Trophoblast cell (in vitro differentiated cells and primary cell): ENCODE measurements at regions not wholly inside any gene's neighbourhood (a gene's known extent, or its start where the extent isn't known, plus 50 kb on each side); places are given as distances from the start of the nearest gene placed in this dataset.
A peak's percentile ranks its signal among the peaks of the same experiment; 100 is the strongest.

ENCODE experiments used
- DNase-seq, 2 donors: peaks; one replicate each; pipeline ENCODE4 v3.0.0-alpha.2; 2016
- H2AFZ ChIP-seq: 2 replicates; pipeline ENCODE4 v1.6.1; 2013; ENCODE audit warnings: low read length, moderate library complexity, mild to moderate bottlenecking; ENCODE audit not compliant: insufficient read depth, poor library complexity
- H2AK5ac ChIP-seq: 2 replicates; pipeline ENCODE4 v1.6.1; 2013; ENCODE audit warnings: mild to moderate bottlenecking, low read length
- H2BK120ac ChIP-seq: 2 replicates; pipeline ENCODE4 v1.6.1; 2013; ENCODE audit warnings: low read length, mild to moderate bottlenecking, moderate library complexity; ENCODE audit not compliant: insufficient read depth, poor library complexity
- H2BK12ac ChIP-seq: 2 replicates; pipeline ENCODE4 v1.6.1; 2013; ENCODE audit warnings: mild to moderate bottlenecking, low read length, moderate library complexity
- H2BK5ac ChIP-seq: 2 replicates; pipeline ENCODE4 v1.6.1; 2013; ENCODE audit warnings: low read length, low read depth, moderate library complexity, mild to moderate bottlenecking; ENCODE audit not compliant: poor library complexity
- H3K14ac ChIP-seq: 2 replicates; pipeline ENCODE4 v1.6.1; 2013; ENCODE audit warnings: mild to moderate bottlenecking, low read length
- H3K18ac ChIP-seq: 2 replicates; pipeline ENCODE4 v1.6.1; 2013; ENCODE audit warnings: mild to moderate bottlenecking, low read length
- H3K23ac ChIP-seq: 2 replicates; pipeline ENCODE4 v1.6.1; 2013; ENCODE audit warnings: low read length
- H3K27ac ChIP-seq: 2 replicates; pipeline ENCODE4 v1.5.1; 2013; ENCODE audit warnings: low read depth, mild to moderate bottlenecking, inconsistent platforms, low read length, moderate library complexity
- H3K27me3 ChIP-seq: 2 replicates; pipeline ENCODE4 v1.6.1; 2013; ENCODE audit warnings: inconsistent platforms, mild to moderate bottlenecking, low read length, moderate library complexity; ENCODE audit not compliant: insufficient read depth
- H3K36me3 ChIP-seq, 2 experiments: 1 replicate in 1 of 2; 2 replicates in 1 of 2; pipeline ENCODE4 v1.6.1; 2013; ENCODE audit warnings: low read length in 2 of 2, mild to moderate bottlenecking in 2 of 2, moderate library complexity in 1 of 2; ENCODE audit not compliant: insufficient read depth in 2 of 2, control insufficient read depth in 1 of 2
- H3K4ac ChIP-seq: 2 replicates; pipeline ENCODE4 v1.6.1; 2013; ENCODE audit warnings: low read depth, mild to moderate bottlenecking, low read length, moderate library complexity
- H3K4me1 ChIP-seq, 2 experiments: 1 replicate in 1 of 2; 2 replicates in 1 of 2; pipeline ENCODE4 v1.6.1; 2013; ENCODE audit warnings: low read length in 2 of 2, mild to moderate bottlenecking in 2 of 2, moderate library complexity in 1 of 2; ENCODE audit not compliant: insufficient read depth in 2 of 2, control insufficient read depth in 1 of 2
- H3K4me2 ChIP-seq: 2 replicates; pipeline ENCODE4 v1.6.1; 2013; ENCODE audit warnings: inconsistent platforms, mild to moderate bottlenecking, low read length, moderate library complexity
- H3K4me3 ChIP-seq: 2 replicates; pipeline ENCODE4 v1.5.1; 2013; ENCODE audit warnings: mild to moderate bottlenecking, low read depth, low read length, inconsistent platforms
- H3K79me1 ChIP-seq: one replicate; pipeline ENCODE4 v1.6.1; 2013; ENCODE audit warnings: low read length
- H3K79me2 ChIP-seq: 2 replicates; pipeline ENCODE4 v1.6.1; 2013; ENCODE audit warnings: low read length, mild to moderate bottlenecking; ENCODE audit not compliant: control insufficient read depth, insufficient read depth, poor library complexity
- H3K9ac ChIP-seq: 2 replicates; pipeline ENCODE4 v1.6.1; 2013; ENCODE audit warnings: mild to moderate bottlenecking, low read length
- H3K9me3 ChIP-seq: 2 replicates; pipeline ENCODE4 v1.6.1; 2013; ENCODE audit warnings: low read depth, mild to moderate bottlenecking, control low read depth, inconsistent platforms, low read length; ENCODE audit not compliant: insufficient read depth
- H4K12ac ChIP-seq: 2 replicates; pipeline ENCODE4 v1.6.1; 2013; ENCODE audit warnings: low read depth, mild to moderate bottlenecking, low read length, moderate library complexity
- H4K8ac ChIP-seq: 2 replicates; pipeline ENCODE4 v1.6.1; 2013; ENCODE audit warnings: low read depth, mild to moderate bottlenecking, low read length, moderate library complexity
- H4K91ac ChIP-seq: one replicate; pipeline ENCODE4 v1.6.1; 2013; ENCODE audit warnings: low read depth, mild to moderate bottlenecking, low read length, moderate library complexity
- WGBS: extraction: QIAGEN DNeasy Blood & Tissue Kit; methylation state at CpG from one replicate; pipeline ENCODE4 v1.1.7; 2013; ENCODE audit warnings: missing lambda C conversion rate; ENCODE audit not compliant: insufficient read length, insufficient coverage; ENCODE audit errors: extremely low coverage; 5-methylcytosine and 5-hydroxymethylcytosine counted together

- H2AFZ ChIP-seq, result no peak overlapping the region
- no peak overlapping the region for H3K4me2 ChIP-seq
- no peak for DNase-seq
- H2BK120ac ChIP-seq, result no peak overlapping the region
- no peak overlapping the region for H3K23ac ChIP-seq
- no peak overlapping the region for H4K91ac ChIP-seq
- no peak overlapping the region for H4K8ac ChIP-seq
- no peak overlapping the region for H3K27ac ChIP-seq
- H3K4me3 ChIP-seq, result no peak overlapping the region
- H3K18ac ChIP-seq, result no peak overlapping the region
- H2BK5ac ChIP-seq, result no peak overlapping the region
- no peaks in the 10 kb centered on the region for H3K27me3 ChIP-seq
- no peaks in the 10 kb centered on the region for H3K79me1 ChIP-seq
- H3K9ac ChIP-seq, result no peak overlapping the region
- no peak overlapping the region for H2BK12ac ChIP-seq
- WGBS, result no CpG with 5 or more reads among the region's 4 CpGs
- H3K4me1 ChIP-seq, result no peaks in the 10 kb centered on the region
- no peaks in the 10 kb centered on the region for H3K79me2 ChIP-seq
- no peak overlapping the region for H4K12ac ChIP-seq
- no peak overlapping the region for H2AK5ac ChIP-seq
- H3K4ac ChIP-seq, result no peak overlapping the region
- no peaks in the 10 kb centered on the region for H3K9me3 ChIP-seq
- no peaks in the 10 kb centered on the region for H3K36me3 ChIP-seq
- H3K14ac ChIP-seq, result no peak overlapping the region
Observed at GRCh38 chr7:109522585-109522984, 952.9 kb downstream of the DNAJB9 start.

DNA sequence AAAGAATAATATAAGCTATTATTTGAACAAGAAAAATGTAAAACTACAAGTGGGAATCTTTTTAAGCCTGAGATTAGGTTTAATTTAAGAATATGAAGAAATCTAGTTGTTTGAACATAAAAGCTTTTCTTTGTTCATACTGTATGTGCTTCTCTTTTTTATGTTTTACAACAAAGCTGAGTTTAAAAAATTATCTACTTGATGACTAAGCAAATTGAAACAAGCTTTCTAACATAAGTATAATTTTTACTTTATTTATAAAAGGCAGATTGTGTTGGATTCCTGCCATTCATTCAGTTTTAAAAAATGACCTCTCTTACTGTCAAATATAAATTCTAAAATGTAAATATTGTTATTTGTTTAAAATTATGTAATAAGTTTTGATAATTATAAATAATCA, 958.2 kb downstream of the DNAJB9 start:
- Histone ChIP-seq H2AFZ (no peak overlapping the region), H3K14ac (no peak overlapping the region), H3K4me3 (no peak overlapping the region), H2AK5ac (no peak overlapping the region), H3K79me2 (no peaks in the 10 kb centered on the region), H2BK5ac (no peak overlapping the region), H3K4me1 (no peaks in the 10 kb centered on the region), H3K23ac (no peak overlapping the region), H4K8ac (no peak overlapping the region), H2BK12ac (no peak overlapping the region), H3K79me1 (no peaks in the 10 kb centered on the region), H3K36me3 (no peaks in the 10 kb centered on the region), H3K27ac (no peak overlapping the region), H4K91ac (no peak overlapping the region), H3K4ac (no peak overlapping the region), H3K4me2 (no peak overlapping the region), H3K27me3 (no peaks in the 10 kb centered on the region), H3K9ac (no peak overlapping the region), H3K9me3 (no peaks in the 10 kb centered on the region), H4K12ac (no peak overlapping the region), H3K18ac (no peak overlapping the region), H2BK120ac (no peak overlapping the region)
- no peak for DNase-seq

- H3K36me3 ChIP-seq, result no peaks in the 10 kb centered on the region
- H3K4me1 ChIP-seq, result no peaks in the 10 kb centered on the region
- no peak overlapping the region for H3K23ac ChIP-seq
- H2BK12ac ChIP-seq, result no peak overlapping the region
- no peak overlapping the region for H3K18ac ChIP-seq
- no CpG with 5 or more reads among the region's 4 CpGs for WGBS
- H4K91ac ChIP-seq, result no peak overlapping the region
- no peak overlapping the region for H2AK5ac ChIP-seq
- H2AFZ ChIP-seq, result no peak overlapping the region
- no peak overlapping the region for H3K4me2 ChIP-seq
- H4K8ac ChIP-seq, result no peak overlapping the region
- no peaks in the 10 kb centered on the region for H3K27me3 ChIP-seq
- H3K79me1 ChIP-seq, result no peaks in the 10 kb centered on the region
- no peak overlapping the region for H2BK120ac ChIP-seq
- H3K79me2 ChIP-seq, result no peaks in the 10 kb centered on the region
- H3K4ac ChIP-seq, result no peak overlapping the region
- no peak overlapping the region for H3K27ac ChIP-seq
- no peak overlapping the region for H3K14ac ChIP-seq
- no peak overlapping the region for H3K4me3 ChIP-seq
- H3K9me3 ChIP-seq, result no peaks in the 10 kb centered on the region
- no peak overlapping the region for H3K9ac ChIP-seq
- H4K12ac ChIP-seq, result no peak overlapping the region
- H2BK5ac ChIP-seq, result no peak overlapping the region
- peak; percentile 0 to 46 for DNase-seq
Observed at GRCh38 chr7:109529712-109530111, 960.0 kb downstream of the DNAJB9 start.

DNA sequence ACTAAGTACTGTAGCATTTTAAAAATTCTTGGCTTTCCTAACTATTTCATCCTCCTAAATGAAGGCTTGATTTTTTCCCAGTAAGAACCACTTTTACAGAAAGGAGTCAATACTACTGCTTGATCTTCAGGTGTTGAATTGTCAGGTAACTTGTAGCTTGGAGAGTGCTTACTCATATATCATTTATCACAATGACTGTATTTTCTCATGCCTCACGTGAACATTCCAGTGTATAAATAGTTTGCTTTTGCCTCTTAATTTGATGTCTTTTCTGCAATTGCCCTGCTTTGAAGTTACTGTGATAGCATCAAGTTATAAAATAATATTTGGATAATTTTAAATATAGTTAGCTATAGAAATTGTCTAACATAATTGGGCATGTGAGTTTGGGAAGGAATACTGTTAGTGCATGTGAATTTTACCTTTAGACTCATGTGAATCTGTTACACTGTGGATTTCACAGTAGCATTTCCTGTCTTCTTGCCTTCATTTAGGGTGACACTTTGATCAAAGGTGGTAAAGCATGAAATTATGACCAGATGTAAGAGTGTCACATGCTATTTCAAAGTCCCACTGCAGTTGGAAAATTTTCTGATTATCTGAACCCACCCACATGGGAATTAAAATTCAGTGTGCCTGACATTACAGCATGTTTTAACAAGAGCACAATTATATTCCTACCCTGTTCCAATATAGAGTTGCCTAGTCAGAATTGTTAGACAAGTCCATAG, 962.8 kb downstream of the DNAJB9 start:
- H4K91ac ChIP-seq, result no peak overlapping the region
- no peaks in the 10 kb centered on the region for H3K79me2 ChIP-seq
- H3K27me3 ChIP-seq, result no peaks in the 10 kb centered on the region
- H3K4me1 ChIP-seq, result no peaks in the 10 kb centered on the region
- no peak overlapping the region for H2BK120ac ChIP-seq
- no peak overlapping the region for H3K4me3 ChIP-seq
- no peak overlapping the region for H2AFZ ChIP-seq
- H3K4me2 ChIP-seq, result no peak overlapping the region
- H3K9me3 ChIP-seq, result no peaks in the 10 kb centered on the region
- no peak overlapping the region for H3K9ac ChIP-seq
- no peaks in the 10 kb centered on the region for H3K36me3 ChIP-seq
- H2BK5ac ChIP-seq, result no peak overlapping the region
- H3K79me1 ChIP-seq, result no peaks in the 10 kb centered on the region
- H3K18ac ChIP-seq, result no peak overlapping the region
- H3K23ac ChIP-seq, result no peak overlapping the region
- no peak overlapping the region for H3K14ac ChIP-seq
- no peak overlapping the region for H3K4ac ChIP-seq
- H3K27ac ChIP-seq, result no peak overlapping the region
- H4K8ac ChIP-seq, result no peak overlapping the region
- H4K12ac ChIP-seq, result no peak overlapping the region
- no CpG with 5 or more reads among the region's 1 CpG for WGBS
- no peak overlapping the region for H2BK12ac ChIP-seq
- DNase-seq, result no peak
- H2AK5ac ChIP-seq, result no peak overlapping the region
